PC-3 (cell line): ENCODE measurements at regions not wholly inside any gene's neighbourhood (a gene's known extent, or its start where the extent isn't known, plus 50 kb on each side); places are given as distances from the start of the nearest gene placed in this dataset.

ENCODE experiments used
- ATAC-seq: fragments of 200-7000 bp; cut with Tn5 transposase; 2 replicates; pipeline ENCODE4 v1.9.1; 2020; ENCODE audit warnings: mild to moderate bottlenecking, moderate library complexity
- BruUV-seq: library from RNA; stranded (reverse); fragments of 400-500 nt; replicated peaks from 2 replicates; lab custom pipeline; 2021; lab: Mats Ljungman, UMichigan
- CTCF ChIA-PET: fragments of 300-600 bp; sonication (Branson Sonifier 250); formaldehyde crosslinking; loops from one replicate; lab custom pipeline; 2022; ENCODE audit warnings: antibody characterized with exemption; lab: Charles Lee
- POLR2A ChIA-PET: fragments of 300-600 bp; sonication (Branson Sonifier 250); formaldehyde crosslinking; loops from one replicate; lab custom pipeline; 2022; ENCODE audit warnings: antibody characterized with exemption; ENCODE audit not compliant: unreplicated experiment; lab: Charles Lee
- DNase-seq: peaks from one replicate; pipeline ENCODE4 v3.0.0-alpha.2; 2015
- H2AFZ ChIP-seq: fragments of 300-600 bp; sonication (generic); 2 replicates; pipeline ENCODE4 v1.6.0; 2016; ENCODE audit warnings: antibody characterized with exemption, low read length
- H3F3A ChIP-seq: fragments of 300-600 bp; sonication (generic); one replicate; pipeline ENCODE4 v1.6.0; 2017; ENCODE audit warnings: antibody characterized with exemption, low read length, control low read depth, mild to moderate bottlenecking; ENCODE audit not compliant: unreplicated experiment
- H3K27ac ChIP-seq: fragments of 300-600 bp; sonication (generic); 2 replicates; pipeline ENCODE4 v1.5.1; 2016; ENCODE audit warnings: mild to moderate bottlenecking, low read length
- H3K27me3 ChIP-seq: fragments of 300-600 bp; sonication (generic); 2 replicates; pipeline ENCODE4 v1.6.1; 2016; ENCODE audit warnings: low read length, mixed read lengths
- H3K36me3 ChIP-seq: fragments of 300-600 bp; sonication (generic); 2 replicates; pipeline ENCODE4 v1.6.1; 2016; ENCODE audit warnings: low read depth, mixed run types, low read length, mixed read lengths
- H3K4me1 ChIP-seq: fragments of 300-600 bp; sonication (generic); 2 replicates; pipeline ENCODE4 v1.5.1; 2016; ENCODE audit warnings: low read length; ENCODE audit not compliant: insufficient read depth
- H3K4me2 ChIP-seq: fragments of 300-600 bp; sonication (generic); 2 replicates; pipeline ENCODE4 v1.6.0; 2016; ENCODE audit warnings: low read length
- H3K4me3 ChIP-seq: fragments of 300-600 bp; sonication (generic); 2 replicates; pipeline ENCODE4 v1.5.1; 2016; ENCODE audit warnings: mild to moderate bottlenecking, low read length, mixed read lengths
- H3K79me2 ChIP-seq: fragments of 300-600 bp; sonication (generic); 2 replicates; pipeline ENCODE4 v1.6.1; 2017; ENCODE audit warnings: low read length, mixed read lengths
- H3K9ac ChIP-seq: fragments of 300-600 bp; sonication (generic); 2 replicates; pipeline ENCODE4 v1.6.0; 2016; ENCODE audit warnings: mild to moderate bottlenecking, low read length
- H3K9me2 ChIP-seq: fragments of 300-600 bp; sonication (generic); replicated peaks from 2 replicates; pipeline ENCODE4 v1.6.1; 2016; ENCODE audit warnings: mixed run types, low read length, mixed read lengths
- H3K9me3 ChIP-seq: fragments of 300-600 bp; sonication (generic); 2 replicates; pipeline ENCODE4 v1.6.1; 2016; ENCODE audit warnings: low read length, mixed read lengths
- H4K20me1 ChIP-seq: fragments of 300-600 bp; sonication (generic); 2 replicates; pipeline ENCODE4 v1.6.1; 2016; ENCODE audit warnings: low read length, mixed read lengths
- CTCF ChIP-seq: fragments of 300-600 bp; sonication (generic); conservative IDR thresholded peaks from 2 replicates; pipeline ENCODE4 v1.5.1; 2017; ENCODE audit warnings: antibody characterized with exemption, low read depth, mild to moderate bottlenecking, low read length
- EZH2 ChIP-seq: fragments of 300-600 bp; sonication (generic); IDR thresholded peaks from one replicate; pipeline ENCODE4 v1.6.1; 2017; ENCODE audit warnings: antibody characterized with exemption, mild to moderate bottlenecking, low read length; ENCODE audit not compliant: unreplicated experiment
- EZH2phosphoT487 ChIP-seq: fragments of 300-600 bp; sonication (generic); IDR thresholded peaks from 2 replicates; pipeline ENCODE4 v1.6.1; 2018; ENCODE audit warnings: mild to moderate bottlenecking, antibody characterized with exemption, low read length, borderline replicate concordance
- intact Hi-C: fragments of 100-400 bp; cut with micrococcal nuclease; formaldehyde crosslinking; loops from 2 replicates; pipeline ENCODE4 v1.9.0; 2023

- Histone ChIP-seq H3K36me3 (no peaks in the 10 kb centered on the region), H3K27ac (no peak overlapping the region), H3K4me2 (no peak overlapping the region), H3K4me3 (no peak overlapping the region), H3K79me2 (no peaks in the 10 kb centered on the region), H3K9ac (no peak overlapping the region), H3K9me2 (no peaks in the 10 kb centered on the region), H2AFZ (no peak overlapping the region), H3K27me3 (no peaks in the 10 kb centered on the region), H3F3A (no peaks in the 10 kb centered on the region), H3K9me3 (no peaks in the 10 kb centered on the region), H3K4me1 (no peaks in the 10 kb centered on the region), H4K20me1 (no peaks in the 10 kb centered on the region)
- ChIA-PET POLR2A (no interaction called here), CTCF (no interaction called here)
- DNase-seq, result no peak
- no peak for TF ChIP-seq CTCF
- intact Hi-C loops, result no loop called here
- ATAC-seq, result no peak
- no TSS peak for BruUV-seq
Measured at GRCh38 chr4:147286846-147287587, 193.9 kb upstream of the EDNRA start.

- Histone ChIP-seq H3K79me2 (no peaks in the 10 kb centered on the region), H2AFZ (no peak overlapping the region), H3F3A (no peaks in the 10 kb centered on the region), H4K20me1 (no peaks in the 10 kb centered on the region), H3K9me2 (no peaks in the 10 kb centered on the region), H3K9me3 (no peaks in the 10 kb centered on the region), H3K36me3 (no peaks in the 10 kb centered on the region), H3K27me3 (no peaks in the 10 kb centered on the region), H3K4me3 (no peak overlapping the region), H3K4me2 (no peak overlapping the region), H3K4me1 (0 out of 2 replicates have a peak, but pooled peaks cover 3% of the 10 kb centered on the region), H3K27ac (no peak overlapping the region), H3K9ac (no peak overlapping the region)
- BruUV-seq, result no TSS peak
- ChIA-PET CTCF (no interaction called here), POLR2A (no interaction called here)
- ATAC-seq (no peak), DNase-seq (no peak)
- intact Hi-C loops, result no loop called here
- no peak for TF ChIP-seq EZH2phosphoT487
- TF ChIP-seq EZH2, result no peak
- no peak for TF ChIP-seq CTCF
Measured at GRCh38 chr4:147287588-147287890, 193.4 kb upstream of the EDNRA start.

GRCh38 chr4:147288512-147288911 is 192.4 kb upstream of the EDNRA start:
- no peak overlapping the region for H3K9ac ChIP-seq
- ATAC-seq (no peak), DNase-seq (no peak)
- ChIA-PET CTCF (no interaction called here), POLR2A (no interaction called here)
- no peaks in the 10 kb centered on the region for H4K20me1 ChIP-seq
- H3K9me2 ChIP-seq, result no peaks in the 10 kb centered on the region
- no TSS peak for BruUV-seq
- H3K27ac ChIP-seq, result no peak overlapping the region
- H3K27me3 ChIP-seq, result no peaks in the 10 kb centered on the region
- H3K79me2 ChIP-seq, result no peaks in the 10 kb centered on the region
- intact Hi-C loops, result no loop called here
- H3K9me3 ChIP-seq, result no peaks in the 10 kb centered on the region
- H3K36me3 ChIP-seq, result no peaks in the 10 kb centered on the region
- no peak for TF ChIP-seq EZH2phosphoT487
- no peak for TF ChIP-seq CTCF
- TF ChIP-seq EZH2, result no peak
- H3K4me1 ChIP-seq, result 0 out of 2 replicates have a peak, but pooled peaks cover 4% of the 10 kb centered on the region
- H3F3A ChIP-seq, result no peaks in the 10 kb centered on the region
- no peak overlapping the region for H3K4me2 ChIP-seq
- no peak overlapping the region for H2AFZ ChIP-seq
- H3K4me3 ChIP-seq, result no peak overlapping the region
